HCT116 (cell line): ENCODE measurements at regions not wholly inside any gene's neighbourhood (a gene's known extent, or its start where the extent isn't known, plus 50 kb on each side); places are given as distances from the start of the nearest gene placed in this dataset.

Experiments used
- ATAC-seq: fragments of 200-7000 bp; cut with Tn5 transposase; 2 replicates; pipeline ENCODE4 v1.9.1; 2020; ENCODE audit warnings: mild to moderate bottlenecking, moderate library complexity
- BruUV-seq: library from RNA; stranded (reverse); fragments of 400-500 nt; replicated peaks from 2 replicates; lab custom pipeline; 2021; lab: Mats Ljungman, UMichigan
- CTCF ChIA-PET: fragments of 300-600 bp; sonication (Branson Sonifier 250); formaldehyde crosslinking; loops from one replicate; lab custom pipeline; 2021; ENCODE audit warnings: antibody characterized with exemption; lab: Charles Lee
- POLR2A ChIA-PET: fragments of 300-600, 350-600 bp; sonication (Branson Sonifier 250); formaldehyde crosslinking; loops from one replicate; lab custom pipeline; 2021; ENCODE audit warnings: antibody characterized with exemption; lab: Charles Lee
- RAD21 ChIA-PET, 2 experiments: fragments of 300-600 bp; sonication (Branson Sonifier 250); formaldehyde crosslinking; loops; one replicate each; lab custom pipeline; 2023; ENCODE audit warnings: low total read pairs in 2 of 2; ENCODE audit not compliant: uncharacterized antibody in 2 of 2, unreplicated experiment in 2 of 2, low non-redundant PET in 1 of 2; lab: Charles Lee
- DNase-seq: peaks from one replicate; pipeline ENCODE4 v3.0.0-alpha.2; 2010; ENCODE audit warnings: low read depth, low spot score
- H2AFZ ChIP-seq: fragments of 200-600 bp; shearing (Covaris generic), sonication (generic); 2 replicates; pipeline ENCODE4 v1.6.1; 2017; ENCODE audit warnings: low read depth, mixed run types, mixed read lengths, antibody characterized with exemption, low read length; ENCODE audit not compliant: poor library complexity, severe bottlenecking
- H3K27ac ChIP-seq: 2 replicates; pipeline ENCODE4 v1.5.1; 2012; ENCODE audit warnings: low read depth, low read length
- H3K27me3 ChIP-seq: fragments of 200-600 bp; sonication (generic); 2 replicates; pipeline ENCODE4 v1.6.1; 2016; ENCODE audit warnings: mixed run types, low read length, mixed read lengths; ENCODE audit not compliant: insufficient read depth
- H3K36me3 ChIP-seq, 2 experiments: fragments of 200-500 bp in 1 of 2; fragments of 200-600 bp in 1 of 2; sonication (Bioruptor generic) in 1 of 2; sonication (generic) in 1 of 2; 2 replicates each; pipeline versions ENCODE4 v1.5.1 to v1.6.1; 2014 to 2016; ENCODE audit warnings: low read length in 2 of 2, inconsistent platforms in 1 of 2, mixed read lengths in 1 of 2, mixed run types in 1 of 2; ENCODE audit not compliant: insufficient read depth in 2 of 2, control insufficient read depth in 1 of 2
- H3K4me1 ChIP-seq, 2 experiments: fragments of 200-600 bp in 1 of 2; sonication (generic) in 1 of 2; 2 replicates each; pipeline versions ENCODE4 v1.5.1 to v1.6.1; 2012 to 2017; ENCODE audit warnings: low read length in 2 of 2, inconsistent platforms in 1 of 2, mild to moderate bottlenecking in 1 of 2, mixed read lengths in 1 of 2, mixed run types in 1 of 2, moderate library complexity in 1 of 2; ENCODE audit not compliant: insufficient read depth in 2 of 2, control insufficient read depth in 1 of 2
- H3K4me2 ChIP-seq: fragments of 200-600 bp; sonication (generic); 2 replicates; pipeline ENCODE4 v1.6.1; 2017; ENCODE audit warnings: mixed run types, low read length, mixed read lengths
- H3K4me3 ChIP-seq, 2 experiments: fragments of 200-600 bp in 1 of 2; sonication (generic) in 1 of 2; replicated peaks in 1 of 2; 2 replicates each; pipeline ENCODE4 v1.5.1; 2011 to 2016; ENCODE audit warnings: low read length in 2 of 2, control low read depth in 1 of 2, low read depth in 1 of 2, mild to moderate bottlenecking in 1 of 2, mixed read lengths in 1 of 2, mixed run types in 1 of 2
- H3K79me2 ChIP-seq: fragments of 200-600 bp; sonication (generic); 2 replicates; pipeline ENCODE4 v1.6.1; 2017; ENCODE audit warnings: mild to moderate bottlenecking, mixed run types, low read length, moderate library complexity, mixed read lengths; ENCODE audit not compliant: insufficient read depth
- H3K9ac ChIP-seq: fragments of 200-600 bp; sonication (generic); 2 replicates; pipeline ENCODE4 v1.6.1; 2016; ENCODE audit warnings: low read length, mixed read lengths
- H3K9me2 ChIP-seq: fragments of 200-600 bp; sonication (generic), shearing (Covaris generic); 2 replicates; pipeline ENCODE4 v1.6.1; 2017; ENCODE audit warnings: mixed run types, mild to moderate bottlenecking, moderate library complexity; ENCODE audit not compliant: insufficient read depth
- H3K9me3 ChIP-seq, 2 experiments: fragments of 200-500 bp in 1 of 2; fragments of 200-600 bp in 1 of 2; sonication (Bioruptor generic) in 1 of 2; sonication (generic) in 1 of 2; 2 replicates each; pipeline ENCODE4 v1.6.1; 2014 to 2017; ENCODE audit warnings: low read length in 2 of 2, mixed read lengths in 2 of 2, inconsistent platforms in 1 of 2, low read depth in 1 of 2, mild to moderate bottlenecking in 1 of 2, mixed run types in 1 of 2, moderate library complexity in 1 of 2; ENCODE audit not compliant: control insufficient read depth in 1 of 2, insufficient read depth in 1 of 2
- H4K20me1 ChIP-seq: fragments of 200-600 bp; sonication (generic), shearing (Covaris generic); 2 replicates; pipeline ENCODE4 v1.6.1; 2017; ENCODE audit warnings: mixed run types, mild to moderate bottlenecking, moderate library complexity; ENCODE audit not compliant: insufficient read depth
- CBX3 ChIP-seq: IDR thresholded peaks from 2 replicates; pipeline ENCODE4 v1.6.1; 2012; ENCODE audit warnings: low read depth
- ELF1 ChIP-seq: IDR thresholded peaks from 2 replicates; pipeline ENCODE4 v1.6.1; 2012; ENCODE audit warnings: low read depth, borderline replicate concordance
- EZH2phosphoT487 ChIP-seq: fragments of 200-600 bp; IDR thresholded peaks from 2 replicates; pipeline ENCODE4 v1.6.1; 2018; ENCODE audit warnings: antibody characterized with exemption, borderline replicate concordance
- MAX ChIP-seq: IDR thresholded peaks from 2 replicates; pipeline ENCODE4 v1.6.1; 2012
- POLR2A ChIP-seq: IDR thresholded peaks from 2 replicates; pipeline ENCODE4 v1.7.0; 2011; ENCODE audit warnings: borderline replicate concordance; ENCODE audit not compliant: insufficient read depth, insufficient read length; ENCODE audit errors: extremely low read depth
- POLR2AphosphoS5 ChIP-seq: IDR thresholded peaks from 2 replicates; pipeline ENCODE4 v1.6.1; 2011; ENCODE audit warnings: mild to moderate bottlenecking, low read depth, low read length, moderate library complexity
- REST ChIP-seq: IDR thresholded peaks from 2 replicates; pipeline ENCODE4 v1.6.1; 2012; ENCODE audit warnings: low read depth
- SIN3A ChIP-seq: IDR thresholded peaks from 2 replicates; pipeline ENCODE4 v1.6.1; 2012; ENCODE audit warnings: low read depth
- SP1 ChIP-seq: IDR thresholded peaks from 2 replicates; pipeline ENCODE4 v1.6.1; 2012; ENCODE audit warnings: low read depth
- SRF ChIP-seq: IDR thresholded peaks from 2 replicates; pipeline ENCODE4 v1.6.1; 2012; ENCODE audit warnings: low read depth
- TCF7L2 ChIP-seq: IDR thresholded peaks from 2 replicates; pipeline ENCODE4 v1.7.0; 2011; ENCODE audit warnings: borderline replicate concordance, inconsistent platforms; ENCODE audit not compliant: insufficient read depth, insufficient read length; ENCODE audit errors: extremely low read depth
- ZFX ChIP-seq: fragments of 450-650 bp; IDR thresholded peaks from 2 replicates; pipeline ENCODE4 v1.6.1; 2017
- ZNF274 ChIP-seq: fragments of 200-500 bp; sonication (Bioruptor generic); IDR thresholded peaks from 2 replicates; pipeline ENCODE4 v1.6.1; 2014; ENCODE audit warnings: mild to moderate bottlenecking, low read depth, low read length, inconsistent platforms
- intact Hi-C: fragments of 100-400 bp; cut with micrococcal nuclease; formaldehyde crosslinking; loops from 2 replicates; pipeline ENCODE4 v1.10.0; 2022
- TF ChIP-seq, protein P1 (sequence below), 3 experiments: fragments of 200-600 bp in 1 of 3; sonication (generic) in 1 of 3; IDR thresholded peaks in 2 of 3; conservative IDR thresholded peaks in 1 of 3; 2 replicates each; pipeline ENCODE4 v1.5.1; 2012 to 2017; ENCODE audit warnings: low read depth in 2 of 3, low read length in 2 of 3, antibody characterized with exemption in 1 of 3, borderline replicate concordance in 1 of 3, control low read depth in 1 of 3, mild to moderate bottlenecking in 1 of 3, mixed read lengths in 1 of 3, mixed run types in 1 of 3, moderate library complexity in 1 of 3; ENCODE audit not compliant: insufficient read depth in 1 of 3

GRCh38 chr10:85225311-85225710, 896.9 kb downstream of the CCSER2 start (continued):
- TF ChIP-seq ZFX (no peak), ZNF274 (no peak), CBX3 (no peak), TCF7L2 (no peak)

- ChIA-PET POLR2A (no interaction called here), CTCF (no interaction called here), RAD21 (no interaction called here)
- no TSS peak for BruUV-seq
- Histone ChIP-seq H3K27ac (no peak overlapping the region), H2AFZ (no peak overlapping the region), H3K27me3 (peaks cover 26% of the 10 kb centered on the region), H3K9me3 (no peaks in the 10 kb centered on the region), H3K4me3 (no peak overlapping the region), H3K4me1 (no peaks in the 10 kb centered on the region), H3K9ac (no peak overlapping the region), H3K9me2 (no peaks in the 10 kb centered on the region), H3K79me2 (no peaks in the 10 kb centered on the region), H3K36me3 (no peaks in the 10 kb centered on the region), H3K4me2 (no peak overlapping the region), H4K20me1 (no peaks in the 10 kb centered on the region)
- no peak for DNase-seq
- no peak for ATAC-seq
- intact Hi-C loops, result no loop called here
- TF ChIP-seq ELF1 (no peak), SRF (no peak), SIN3A (no peak), TCF7L2 (no peak)
These were observed 898.2 kb downstream of the CCSER2 start for GRCh38 chr10:85226596-85226995.

- POLR2A ChIA-PET, result no interaction called here
- DNase-seq, result no peak
- TF ChIP-seq ELF1, result no peak
- TF ChIP-seq, protein P1, sequence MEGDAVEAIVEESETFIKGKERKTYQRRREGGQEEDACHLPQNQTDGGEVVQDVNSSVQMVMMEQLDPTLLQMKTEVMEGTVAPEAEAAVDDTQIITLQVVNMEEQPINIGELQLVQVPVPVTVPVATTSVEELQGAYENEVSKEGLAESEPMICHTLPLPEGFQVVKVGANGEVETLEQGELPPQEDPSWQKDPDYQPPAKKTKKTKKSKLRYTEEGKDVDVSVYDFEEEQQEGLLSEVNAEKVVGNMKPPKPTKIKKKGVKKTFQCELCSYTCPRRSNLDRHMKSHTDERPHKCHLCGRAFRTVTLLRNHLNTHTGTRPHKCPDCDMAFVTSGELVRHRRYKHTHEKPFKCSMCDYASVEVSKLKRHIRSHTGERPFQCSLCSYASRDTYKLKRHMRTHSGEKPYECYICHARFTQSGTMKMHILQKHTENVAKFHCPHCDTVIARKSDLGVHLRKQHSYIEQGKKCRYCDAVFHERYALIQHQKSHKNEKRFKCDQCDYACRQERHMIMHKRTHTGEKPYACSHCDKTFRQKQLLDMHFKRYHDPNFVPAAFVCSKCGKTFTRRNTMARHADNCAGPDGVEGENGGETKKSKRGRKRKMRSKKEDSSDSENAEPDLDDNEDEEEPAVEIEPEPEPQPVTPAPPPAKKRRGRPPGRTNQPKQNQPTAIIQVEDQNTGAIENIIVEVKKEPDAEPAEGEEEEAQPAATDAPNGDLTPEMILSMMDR (IDR thresholded peaks at IDR 0.05 in 2 of 3, conservative IDR thresholded peaks at IDR 0.05 in 1 of 3; ENCODE audit: borderline replicate concordance in 1 of 3, insufficient read depth in 1 of 3, low read depth in 2 of 3, low read length in 2 of 3), result no peak
- TF ChIP-seq POLR2A, result no peak
- no peak for TF ChIP-seq CBX3
- TF ChIP-seq ZNF274, result no peak
- no peak for TF ChIP-seq EZH2phosphoT487
- TF ChIP-seq MAX, result no peak
- no peak for TF ChIP-seq TCF7L2
- no peak for TF ChIP-seq ZFX
- no peak for TF ChIP-seq SP1
- no peak for TF ChIP-seq REST
- no peak for TF ChIP-seq POLR2AphosphoS5
These were observed 900.3 kb downstream of the CCSER2 start for GRCh38 chr10:85228726-85229125.

More at GRCh38 chr10:85228726-85229125, 900.3 kb downstream of the CCSER2 start:
- H3K79me2 ChIP-seq, result no peaks in the 10 kb centered on the region
- H3K9me2 ChIP-seq, result no peaks in the 10 kb centered on the region
- intact Hi-C loops, result no loop called here
- H3K4me3 ChIP-seq, result no peak overlapping the region
- peaks cover 26% of the 10 kb centered on the region for H3K27me3 ChIP-seq
- H3K27ac ChIP-seq, result no peak overlapping the region
- H3K9ac ChIP-seq, result no peak overlapping the region
- H3K4me1 ChIP-seq, result no peaks in the 10 kb centered on the region
- no peak overlapping the region for H2AFZ ChIP-seq
- ChIA-PET RAD21 (no interaction called here), CTCF (no interaction called here)
- BruUV-seq, result no TSS peak
- no peak for ATAC-seq
- no peaks in the 10 kb centered on the region for H3K36me3 ChIP-seq
- H3K4me2 ChIP-seq, result no peak overlapping the region
- H3K9me3 ChIP-seq, result no peaks in the 10 kb centered on the region
- no peaks in the 10 kb centered on the region for H4K20me1 ChIP-seq
